ENCODE measurements at regions not wholly inside any gene's neighbourhood (a gene's known extent, or its start where the extent isn't known, plus 50 kb on each side); places are given as distances from the start of the nearest gene placed in this dataset.

GRCh38 chr5:84870369-84870768, 485.7 kb upstream of the EDIL3 start:
- Histone ChIP-seq H3K4ac (replicated peaks; ENCODE audit: insufficient read length, low read depth, low read length) (no peak overlapping the region), H3K27me3 (replicated peaks in 1 of 4; ENCODE audit: control insufficient read depth in 3 of 4, extremely low read depth in 1 of 4, insufficient read depth in 3 of 4, low read length in 3 of 4) (no peaks in the 10 kb centered on the region), H3K18ac (ENCODE audit: extremely low read depth, low read length) (no peak overlapping the region), H3K56ac (replicated peaks; ENCODE audit: insufficient read length, low read depth, low read length) (no peak overlapping the region), H2BK15ac (ENCODE audit: low read length) (no peak overlapping the region), H2BK12ac (ENCODE audit: low read depth, low read length) (no peak overlapping the region), H3K27ac (ENCODE audit: low read depth, low read length) (no peak overlapping the region), H3K14ac (ENCODE audit: insufficient read length) (no peak overlapping the region), H3K36me3 (ENCODE audit: control insufficient read depth in 2 of 4, insufficient read depth in 4 of 4, low read length in 3 of 4) (no peaks in the 10 kb centered on the region), H3K79me1 (ENCODE audit: low read depth, low read length) (no peaks in the 10 kb centered on the region), H4K5ac (ENCODE audit: insufficient read length, low read depth, low read length) (no peak overlapping the region), H4K91ac (replicated peaks; ENCODE audit: insufficient read length, low read length) (no peak overlapping the region), H4K20me1 (replicated peaks in 1 of 2; ENCODE audit: control insufficient read depth in 1 of 2, insufficient read depth in 2 of 2, low read length in 2 of 2) (no peaks in the 10 kb centered on the region), H2AFZ (ENCODE audit: low read length) (no peak overlapping the region), H3K4me1 (replicated peaks in 1 of 4; ENCODE audit: control insufficient read depth in 3 of 4, insufficient read depth in 4 of 4, low read length in 3 of 4) (peaks cover 0 to under 1% (median 0%) of the 10 kb centered on the region in 4 experiments; a peak in 2 of 7 replicates), H3K23ac (ENCODE audit: insufficient read length) (no peak overlapping the region), H3K4me2 (ENCODE audit: insufficient read depth in 1 of 2, low read depth in 2 of 2, low read length in 2 of 2) (no peak overlapping the region), H3K4me3 (ENCODE audit: extremely low read depth in 1 of 4, insufficient read depth in 2 of 4, low read depth in 3 of 4, low read length in 4 of 4) (no peak overlapping the region), H3K79me2 (ENCODE audit: control insufficient read depth in 1 of 2, insufficient read depth in 2 of 2, low read length in 2 of 2) (no peaks in the 10 kb centered on the region), H4K8ac (ENCODE audit: extremely low read depth, insufficient read depth, low read length) (no peak overlapping the region), H3K9me3 (ENCODE audit: insufficient read depth in 2 of 2, low read depth in 1 of 2, low read length in 1 of 2) (no peaks in the 10 kb centered on the region), H2BK120ac (replicated peaks; ENCODE audit: low read depth, low read length) (no peak overlapping the region), H2BK5ac (ENCODE audit: low read depth, low read length) (no peak overlapping the region), H2AK5ac (ENCODE audit: low read depth, low read length) (no peak overlapping the region), H2BK20ac (ENCODE audit: low read length) (no peak overlapping the region), H3K9ac (replicated peaks in 1 of 4; ENCODE audit: extremely low read depth in 1 of 4, low read depth in 3 of 4, low read length in 3 of 4) (no peak overlapping the region), H3K23me2 (ENCODE audit: low read depth, low read length) (no peaks in the 10 kb centered on the region)
- 10% methylated on average over 1 of the region's 1 CpG; no CpG with 5 or more reads in 1 of the 2 experiments for WGBS, 2 experiments (ENCODE audit: extremely low coverage in 1 of 2, insufficient coverage in 1 of 2, insufficient read length in 1 of 2, insufficient replicate concordance in 2 of 2, low coverage in 1 of 2, low lambda C conversion rate in 2 of 2, missing lambda C conversion rate in 1 of 2)
- CTCF ChIA-PET (ENCODE audit: partially characterized antibody) = no interaction called here
- DNase-seq (ENCODE audit: low read depth in 1 of 2, low spot score in 2 of 2) = no peak
- POLR2A ChIA-PET (ENCODE audit: partially characterized antibody) = no interaction called here
- FAIRE-seq = no peak
- TF ChIP-seq CBX5 (IDR thresholded peaks at IDR 0.05; ENCODE audit: low read depth, low read length) (no peak), TAF7 (optimal IDR thresholded peaks at IDR 0.05; ENCODE audit: borderline replicate concordance, low read depth, low read length) (no peak), SAP30 (IDR thresholded peaks at IDR 0.05; ENCODE audit: insufficient read depth, insufficient replicate concordance, low read length) (no peak), GABPA (IDR thresholded peaks at IDR 0.05; ENCODE audit: borderline replicate concordance, insufficient read depth, low read length) (no peak), BACH1 (IDR thresholded peaks at IDR 0.05; ENCODE audit: low read length) (no peak), EP300 (IDR thresholded peaks at IDR 0.05; ENCODE audit: borderline replicate concordance in 1 of 2, low read depth in 2 of 2, low read length in 2 of 2) (no peak), TBP (IDR thresholded peaks at IDR 0.05; ENCODE audit: low read depth, low read length) (no peak), NRF1 (IDR thresholded peaks at IDR 0.05; ENCODE audit: low read depth, low read length) (no peak), HDAC2 (IDR thresholded peaks at IDR 0.05; ENCODE audit: borderline replicate concordance in 1 of 2, low read depth in 2 of 2, low read length in 2 of 2) (no peak), HDAC6 (IDR thresholded peaks at IDR 0.05; ENCODE audit: low read depth, low read length) (no peak), SP1 (IDR thresholded peaks at IDR 0.05; ENCODE audit: low read depth, low read length) (no peak), POLR2A (IDR thresholded peaks at IDR 0.05; ENCODE audit: control extremely low read depth in 1 of 2, low read depth in 2 of 2, low read length in 2 of 2) (no peak), SIN3A (conservative IDR thresholded peaks at IDR 0.05 in 1 of 2, IDR thresholded peaks at IDR 0.05 in 1 of 2; ENCODE audit: low read depth in 1 of 2, low read length in 2 of 2) (no peak), TEAD4 (IDR thresholded peaks at IDR 0.05; ENCODE audit: low read depth, low read length) (no peak), MAX (IDR thresholded peaks at IDR 0.05) (no peak)

All from H1 (cell line).